ENCODE measurements at regions not wholly inside any gene's neighbourhood (a gene's known extent, or its start where the extent isn't known, plus 50 kb on each side); places are given as distances from the start of the nearest gene placed in this dataset.

DNA sequence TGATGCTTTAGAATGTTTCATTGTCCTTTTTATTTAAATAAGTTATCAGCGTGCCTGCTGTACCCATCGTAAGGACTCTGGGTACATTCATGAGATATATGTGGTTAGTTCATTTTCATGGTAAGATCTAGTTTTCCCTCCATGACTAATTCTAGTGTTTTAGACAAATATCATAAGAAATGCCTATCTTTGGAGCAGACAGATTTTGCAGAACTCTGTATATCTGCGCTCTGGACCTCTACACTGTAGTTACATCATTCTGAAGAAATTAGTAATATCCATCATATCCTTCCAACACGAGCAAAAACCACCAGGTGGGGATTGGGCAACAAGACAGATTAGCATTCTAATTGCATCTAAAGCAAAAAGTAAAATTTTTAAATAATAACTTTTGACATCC is 499.2 kb downstream of the SETD4 start:
- TF ChIP-seq, protein P1, sequence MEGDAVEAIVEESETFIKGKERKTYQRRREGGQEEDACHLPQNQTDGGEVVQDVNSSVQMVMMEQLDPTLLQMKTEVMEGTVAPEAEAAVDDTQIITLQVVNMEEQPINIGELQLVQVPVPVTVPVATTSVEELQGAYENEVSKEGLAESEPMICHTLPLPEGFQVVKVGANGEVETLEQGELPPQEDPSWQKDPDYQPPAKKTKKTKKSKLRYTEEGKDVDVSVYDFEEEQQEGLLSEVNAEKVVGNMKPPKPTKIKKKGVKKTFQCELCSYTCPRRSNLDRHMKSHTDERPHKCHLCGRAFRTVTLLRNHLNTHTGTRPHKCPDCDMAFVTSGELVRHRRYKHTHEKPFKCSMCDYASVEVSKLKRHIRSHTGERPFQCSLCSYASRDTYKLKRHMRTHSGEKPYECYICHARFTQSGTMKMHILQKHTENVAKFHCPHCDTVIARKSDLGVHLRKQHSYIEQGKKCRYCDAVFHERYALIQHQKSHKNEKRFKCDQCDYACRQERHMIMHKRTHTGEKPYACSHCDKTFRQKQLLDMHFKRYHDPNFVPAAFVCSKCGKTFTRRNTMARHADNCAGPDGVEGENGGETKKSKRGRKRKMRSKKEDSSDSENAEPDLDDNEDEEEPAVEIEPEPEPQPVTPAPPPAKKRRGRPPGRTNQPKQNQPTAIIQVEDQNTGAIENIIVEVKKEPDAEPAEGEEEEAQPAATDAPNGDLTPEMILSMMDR (IDR thresholded peaks at IDR 0.05) = no peak
- no peak for TF ChIP-seq POLR2A (IDR thresholded peaks at IDR 0.05)
- no peak for TF ChIP-seq POLR2AphosphoS5 (IDR thresholded peaks at IDR 0.05)
- no peak for TF ChIP-seq EP300 (IDR thresholded peaks at IDR 0.05)

All from suprapubic skin (tissue), 4 donors.